Activated CD8-positive, alpha-beta T cell treated with anti-CD3 and anti-CD28 coated beads for 36 hours (primary cell): ENCODE measurements at regions not wholly inside any gene's neighbourhood (a gene's known extent, or its start where the extent isn't known, plus 50 kb on each side); places are given as distances from the start of the nearest gene placed in this dataset.

Experiments
- ATAC-seq: fragments of 200-7000 bp; cut with Tn5 transposase; one replicate; pipeline ENCODE4 v1.10.0; 2021; ENCODE audit warnings: mild to moderate bottlenecking, moderate library complexity
- CTCF ChIA-PET: fragments of 350-600 bp; sonication (Branson Sonifier 250); formaldehyde crosslinking; loops from one replicate; lab custom pipeline; 2021; ENCODE audit warnings: antibody characterized with exemption; lab: Charles Lee
- POLR2A ChIA-PET: fragments of 350-600 bp; sonication (Branson Sonifier 250); formaldehyde crosslinking; loops from one replicate; lab custom pipeline; 2021; ENCODE audit warnings: antibody characterized with exemption; lab: Charles Lee
- DNase-seq: peaks from one replicate; pipeline ENCODE4 v3.0.0-alpha.2; 2020
- H3K27ac Mint-ChIP-seq: one replicate; pipeline ENCODE4 v1.8.0; 2021; ENCODE audit warnings: mild to moderate bottlenecking, mixed read lengths
- H3K27me3 Mint-ChIP-seq: one replicate; pipeline ENCODE4 v1.8.0; 2021; ENCODE audit warnings: mixed read lengths
- H3K36me3 Mint-ChIP-seq: one replicate; pipeline ENCODE4 v1.8.0; 2021; ENCODE audit warnings: low read depth, mixed read lengths
- H3K4me1 Mint-ChIP-seq: one replicate; pipeline ENCODE4 v1.8.0; 2021; ENCODE audit warnings: low read depth, mixed read lengths
- H3K4me3 Mint-ChIP-seq: one replicate; pipeline ENCODE4 v1.8.0; 2021; ENCODE audit warnings: mild to moderate bottlenecking, moderate library complexity, mixed read lengths
- H3K9me3 Mint-ChIP-seq: one replicate; pipeline ENCODE4 v1.8.0; 2021; ENCODE audit warnings: mixed read lengths
- intact Hi-C: fragments of 100-400 bp; cut with micrococcal nuclease; formaldehyde crosslinking; loops from one replicate; pipeline ENCODE4 v1.10.0; 2022
- TF ChIP-seq, protein P1 (sequence below): fragments of 200-600 bp; IDR thresholded peaks from one replicate; pipeline ENCODE4 v1.8.0; 2022; ENCODE audit warnings: antibody characterized with exemption, mild to moderate bottlenecking

DNA sequence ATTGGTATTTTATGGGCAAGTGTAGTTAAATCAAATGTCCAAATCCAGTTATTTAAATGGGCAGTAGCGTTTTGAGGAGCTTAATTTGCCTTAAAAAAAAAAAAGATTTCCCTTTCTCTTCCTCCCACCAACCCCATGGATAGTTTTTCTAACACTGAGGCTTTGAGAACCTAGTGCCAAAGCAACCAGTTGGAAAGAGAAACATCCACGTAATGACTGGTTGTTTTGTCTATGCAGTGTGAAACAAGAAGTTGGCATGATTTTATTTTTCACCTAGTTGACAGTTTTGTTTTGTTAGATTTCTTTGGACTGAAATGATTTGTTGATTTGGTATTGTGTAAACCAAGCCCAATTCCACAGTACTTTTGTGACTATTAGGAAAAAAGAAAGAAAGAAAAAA is 170.0 kb downstream of the SOX2 start:
- ChIA-PET CTCF (no interaction called here), POLR2A (no interaction called here)
- Mint-ChIP-seq H3K4me3 (no peak overlapping the region), H3K27ac (no peak overlapping the region), H3K4me1 (no peaks in the 10 kb centered on the region), H3K9me3 (no peaks in the 10 kb centered on the region), H3K27me3 (no peaks in the 10 kb centered on the region), H3K36me3 (no peaks in the 10 kb centered on the region)
- ATAC-seq (no peak), DNase-seq (no peak)
- TF ChIP-seq, protein P1, sequence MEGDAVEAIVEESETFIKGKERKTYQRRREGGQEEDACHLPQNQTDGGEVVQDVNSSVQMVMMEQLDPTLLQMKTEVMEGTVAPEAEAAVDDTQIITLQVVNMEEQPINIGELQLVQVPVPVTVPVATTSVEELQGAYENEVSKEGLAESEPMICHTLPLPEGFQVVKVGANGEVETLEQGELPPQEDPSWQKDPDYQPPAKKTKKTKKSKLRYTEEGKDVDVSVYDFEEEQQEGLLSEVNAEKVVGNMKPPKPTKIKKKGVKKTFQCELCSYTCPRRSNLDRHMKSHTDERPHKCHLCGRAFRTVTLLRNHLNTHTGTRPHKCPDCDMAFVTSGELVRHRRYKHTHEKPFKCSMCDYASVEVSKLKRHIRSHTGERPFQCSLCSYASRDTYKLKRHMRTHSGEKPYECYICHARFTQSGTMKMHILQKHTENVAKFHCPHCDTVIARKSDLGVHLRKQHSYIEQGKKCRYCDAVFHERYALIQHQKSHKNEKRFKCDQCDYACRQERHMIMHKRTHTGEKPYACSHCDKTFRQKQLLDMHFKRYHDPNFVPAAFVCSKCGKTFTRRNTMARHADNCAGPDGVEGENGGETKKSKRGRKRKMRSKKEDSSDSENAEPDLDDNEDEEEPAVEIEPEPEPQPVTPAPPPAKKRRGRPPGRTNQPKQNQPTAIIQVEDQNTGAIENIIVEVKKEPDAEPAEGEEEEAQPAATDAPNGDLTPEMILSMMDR: no peak
- intact Hi-C loops: no loop called here

DNA sequence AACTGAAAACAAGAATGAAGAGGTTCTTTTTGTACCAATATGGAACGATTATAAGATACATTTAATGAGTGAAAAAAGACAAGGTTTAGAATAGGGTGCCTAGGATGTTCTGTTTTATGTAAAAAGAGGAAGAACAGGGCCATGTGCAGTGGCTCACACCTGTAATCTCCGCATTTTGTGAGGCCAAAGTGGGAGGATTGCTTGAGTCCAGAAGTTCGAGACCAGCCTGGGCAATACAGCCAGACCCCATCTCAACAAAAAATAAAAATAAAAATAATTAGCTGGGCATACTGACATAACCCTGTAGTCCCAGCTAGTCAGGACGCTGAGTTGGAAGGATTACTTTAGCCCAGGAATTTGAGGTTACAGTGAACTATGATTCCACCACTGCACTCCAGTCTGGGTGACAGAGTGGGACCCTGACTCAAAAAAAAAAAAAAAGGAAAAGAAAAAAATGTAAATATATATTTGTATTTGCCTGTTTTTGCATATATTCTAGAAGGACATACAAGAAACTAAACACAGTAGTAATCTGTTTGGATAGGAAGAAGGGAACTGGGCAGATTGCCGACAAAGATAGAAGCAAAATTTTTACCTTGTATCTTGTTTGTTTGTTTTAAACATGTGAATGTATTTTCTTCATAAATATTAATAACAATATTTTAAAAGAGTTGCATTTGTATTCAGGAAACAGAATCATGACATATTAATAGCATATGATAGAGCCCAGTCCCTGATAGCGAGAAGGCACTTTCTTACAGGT is 174.3 kb downstream of the SOX2 start:
- H3K27ac Mint-ChIP-seq: no peak overlapping the region
- H3K9me3 Mint-ChIP-seq: no peaks in the 10 kb centered on the region
- intact Hi-C loops: no loop called here
- ChIA-PET POLR2A (no interaction called here), CTCF (no interaction called here)
- H3K27me3 Mint-ChIP-seq: no peaks in the 10 kb centered on the region
- H3K4me1 Mint-ChIP-seq: no peaks in the 10 kb centered on the region
- no peak overlapping the region for H3K4me3 Mint-ChIP-seq
- ATAC-seq (no peak), DNase-seq (no peak)
- no peaks in the 10 kb centered on the region for H3K36me3 Mint-ChIP-seq
- TF ChIP-seq, protein P1: no peak

DNA sequence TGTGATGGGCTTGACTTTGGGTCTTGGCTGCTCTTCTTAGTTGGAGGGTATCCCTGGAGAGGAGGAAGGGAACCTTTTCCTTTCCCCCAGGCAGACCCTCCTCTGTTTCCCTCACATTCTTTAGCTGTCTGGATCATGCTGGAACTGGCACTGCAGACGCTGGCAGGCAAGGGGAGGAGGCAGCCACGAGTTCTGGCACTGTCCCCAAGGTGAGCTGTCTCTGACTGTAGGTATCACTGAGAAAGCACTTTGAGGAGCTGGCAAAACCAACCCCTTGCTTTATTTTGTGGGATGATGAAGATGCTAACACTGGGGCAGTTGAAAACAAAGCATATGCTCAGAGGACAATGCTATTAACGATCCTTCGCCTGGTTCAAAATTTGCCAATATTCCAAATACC is 175.0 kb downstream of the SOX2 start:
- Mint-ChIP-seq H3K27me3 (no peaks in the 10 kb centered on the region), H3K9me3 (no peaks in the 10 kb centered on the region), H3K27ac (no peak overlapping the region), H3K4me3 (no peak overlapping the region), H3K36me3 (no peaks in the 10 kb centered on the region), H3K4me1 (no peaks in the 10 kb centered on the region)
- DNase-seq (no peak), ATAC-seq (no peak)
- ChIA-PET CTCF (no interaction called here), POLR2A (no interaction called here)
- intact Hi-C loops: no loop called here
- TF ChIP-seq, protein P1: no peak

DNA sequence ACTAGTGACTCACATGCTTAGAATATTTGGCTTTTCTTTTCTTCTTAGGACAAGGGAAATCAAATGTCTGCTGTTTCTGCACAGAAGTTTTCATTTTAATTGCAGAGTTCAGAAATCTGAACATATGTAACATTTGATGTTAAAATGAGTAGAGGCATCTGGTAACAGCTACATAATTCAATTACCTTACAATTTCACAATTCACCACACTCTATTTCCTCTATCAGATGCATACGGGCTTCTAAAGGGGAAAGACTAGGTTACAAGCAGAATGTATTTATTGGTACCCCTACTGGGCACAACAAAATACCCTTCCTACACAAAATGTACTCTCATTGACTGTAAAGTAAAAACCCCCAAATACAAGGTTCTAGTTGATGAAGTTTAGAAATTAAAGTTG is 176.0 kb downstream of the SOX2 start:
- H3K27ac Mint-ChIP-seq: no peak overlapping the region

DNA sequence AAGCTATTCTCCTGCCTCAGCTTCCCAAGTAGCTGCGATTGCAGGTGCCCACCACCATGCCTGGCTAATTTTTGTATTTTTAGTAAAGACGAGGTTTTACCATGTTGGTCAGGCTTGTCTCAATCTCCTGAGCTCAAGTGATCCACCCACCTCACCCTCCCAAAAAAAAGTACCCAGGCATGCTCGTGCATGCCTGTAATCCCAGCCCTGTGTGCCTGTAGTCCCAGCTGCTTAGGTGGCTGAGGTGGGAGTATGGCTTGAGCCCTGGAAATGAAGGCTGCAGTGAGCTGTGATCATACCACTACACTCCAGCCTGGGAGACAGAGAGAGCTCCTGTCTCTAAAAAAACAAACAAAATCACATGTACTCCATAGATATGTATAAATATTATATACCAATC is 176.5 kb downstream of the SOX2 start:
- Mint-ChIP-seq H3K9me3 (no peaks in the 10 kb centered on the region), H3K27ac (no peak overlapping the region), H3K27me3 (no peaks in the 10 kb centered on the region), H3K4me1 (no peaks in the 10 kb centered on the region), H3K4me3 (no peak overlapping the region), H3K36me3 (no peaks in the 10 kb centered on the region)
- no peak for DNase-seq
- TF ChIP-seq, protein P1: no peak
- POLR2A ChIA-PET: no interaction called here
- CTCF ChIA-PET: no interaction called here
- intact Hi-C loops: no loop called here
- ATAC-seq: no peak

More for the DNA sequence above, 176.0 kb downstream of the SOX2 start:
- TF ChIP-seq, protein P1: no peak
- Mint-ChIP-seq H3K27me3 (no peaks in the 10 kb centered on the region), H3K4me3 (no peak overlapping the region), H3K4me1 (no peaks in the 10 kb centered on the region), H3K9me3 (no peaks in the 10 kb centered on the region), H3K36me3 (no peaks in the 10 kb centered on the region)
- POLR2A ChIA-PET: no interaction called here
- CTCF ChIA-PET: no interaction called here
- intact Hi-C loops: no loop called here
- ATAC-seq (no peak), DNase-seq (no peak)
